Mesenchymal stem cell (in vitro differentiated cells and primary cell): ENCODE measurements at regions not wholly inside any gene's neighbourhood (a gene's known extent, or its start where the extent isn't known, plus 50 kb on each side); places are given as distances from the start of the nearest gene placed in this dataset.

ENCODE experiments used
- DNase-seq: peaks from one replicate; pipeline ENCODE4 v3.0.0-alpha.2; 2013
- H2AFZ ChIP-seq: one replicate; pipeline ENCODE4 v1.6.1; 2013; ENCODE audit warnings: low read depth, mild to moderate bottlenecking, control low read depth, inconsistent platforms, low read length, moderate library complexity
- H2AK5ac ChIP-seq: 2 replicates; pipeline ENCODE4 v1.6.1; 2013; ENCODE audit warnings: low read length, moderate library complexity, mild to moderate bottlenecking, inconsistent platforms; ENCODE audit not compliant: severe bottlenecking
- H2BK120ac ChIP-seq: one replicate; pipeline ENCODE4 v1.6.1; 2013; ENCODE audit warnings: low read depth, mild to moderate bottlenecking, inconsistent platforms, low read length, moderate library complexity
- H2BK12ac ChIP-seq, 2 experiments: one replicate each; pipeline ENCODE4 v1.6.1; 2013; ENCODE audit warnings: inconsistent platforms in 2 of 2, low read length in 2 of 2, mild to moderate bottlenecking in 2 of 2, moderate library complexity in 2 of 2, control low read depth in 1 of 2
- H2BK15ac ChIP-seq: one replicate; pipeline ENCODE4 v1.6.1; 2013; ENCODE audit warnings: mild to moderate bottlenecking, low read depth, inconsistent platforms; ENCODE audit not compliant: poor library complexity, severe bottlenecking
- H2BK5ac ChIP-seq: 2 replicates; pipeline ENCODE4 v1.6.1; 2013; ENCODE audit warnings: low read depth, mild to moderate bottlenecking, low read length, control low read depth, inconsistent platforms; ENCODE audit not compliant: poor library complexity, severe bottlenecking
- H3K14ac ChIP-seq, 2 experiments: one replicate each; pipeline ENCODE4 v1.6.1; 2013; ENCODE audit warnings: inconsistent platforms in 2 of 2, low read length in 2 of 2, control low read depth in 1 of 2, mild to moderate bottlenecking in 1 of 2, moderate library complexity in 1 of 2
- H3K18ac ChIP-seq, 2 experiments: one replicate each; pipeline ENCODE4 v1.6.1; 2013; ENCODE audit warnings: inconsistent platforms in 2 of 2, low read length in 2 of 2, control low read depth in 1 of 2, low read depth in 1 of 2, mild to moderate bottlenecking in 1 of 2
- H3K23ac ChIP-seq, 2 experiments: one replicate each; pipeline ENCODE4 v1.6.1; 2013; ENCODE audit warnings: inconsistent platforms in 2 of 2, low read length in 2 of 2, mild to moderate bottlenecking in 2 of 2, moderate library complexity in 2 of 2, control low read depth in 1 of 2
- H3K27ac ChIP-seq: 2 replicates; pipeline ENCODE4 v1.5.1; 2013; ENCODE audit warnings: mild to moderate bottlenecking, moderate library complexity, low read length, control low read depth, inconsistent platforms; ENCODE audit not compliant: poor library complexity, severe bottlenecking
- H3K27me3 ChIP-seq, 2 experiments: 2 replicates each; pipeline versions ENCODE4 v1.6.1 to v1.7.0; 2013; ENCODE audit warnings: low read length in 2 of 2, mild to moderate bottlenecking in 2 of 2, moderate library complexity in 2 of 2, control low read depth in 1 of 2, inconsistent platforms in 1 of 2; ENCODE audit not compliant: control insufficient read depth in 1 of 2, insufficient read depth in 1 of 2
- H3K36me3 ChIP-seq, 2 experiments: 2 replicates each; pipeline versions ENCODE4 v1.6.1 to v1.7.0; 2013; ENCODE audit warnings: low read length in 2 of 2, control low read depth in 1 of 2, inconsistent platforms in 1 of 2, low read depth in 1 of 2, mild to moderate bottlenecking in 1 of 2; ENCODE audit not compliant: insufficient read depth in 2 of 2, control insufficient read depth in 1 of 2
- H3K4ac ChIP-seq, 2 experiments: one replicate each; pipeline ENCODE4 v1.6.1; 2013; ENCODE audit warnings: inconsistent platforms in 2 of 2, low read length in 2 of 2, mild to moderate bottlenecking in 2 of 2, moderate library complexity in 2 of 2, control low read depth in 1 of 2, low read depth in 1 of 2
- H3K4me1 ChIP-seq: 2 replicates; pipeline ENCODE4 v1.6.1; 2013; ENCODE audit warnings: low read depth, low read length, control low read depth; ENCODE audit not compliant: control insufficient read depth, insufficient read depth
- H3K4me2 ChIP-seq: 2 replicates; pipeline ENCODE4 v1.6.1; 2013; ENCODE audit warnings: low read length, mild to moderate bottlenecking, inconsistent platforms; ENCODE audit not compliant: poor library complexity, severe bottlenecking
- H3K4me3 ChIP-seq, 2 experiments: 2 replicates each; pipeline versions ENCODE4 v1.5.1 to v1.7.0; 2013; ENCODE audit warnings: low read length in 2 of 2, mild to moderate bottlenecking in 2 of 2, control low read depth in 1 of 2, low read depth in 1 of 2; ENCODE audit not compliant: insufficient read depth in 1 of 2
- H3K79me1 ChIP-seq: replicated peaks from 2 replicates; pipeline ENCODE4 v1.6.1; 2013; ENCODE audit warnings: mild to moderate bottlenecking, control low read depth, low read length, inconsistent platforms; ENCODE audit not compliant: poor library complexity, severe bottlenecking
- H3K9ac ChIP-seq: 2 replicates; pipeline ENCODE4 v1.7.0; 2013; ENCODE audit warnings: mild to moderate bottlenecking, low read length, moderate library complexity
- H3K9me3 ChIP-seq: 2 replicates; pipeline ENCODE4 v1.7.0; 2013; ENCODE audit warnings: mild to moderate bottlenecking, low read length; ENCODE audit not compliant: control insufficient read depth
- H4K8ac ChIP-seq: one replicate; pipeline ENCODE4 v1.6.1; 2013; ENCODE audit warnings: inconsistent platforms, mild to moderate bottlenecking, low read length, moderate library complexity
- H4K91ac ChIP-seq: one replicate; pipeline ENCODE4 v1.6.1; 2013; ENCODE audit warnings: mild to moderate bottlenecking, low read length, inconsistent platforms
- WGBS: methylation state at CpG from one replicate; pipeline ENCODE4 v1.1.7; 2013; ENCODE audit warnings: mixed read lengths; 5-methylcytosine and 5-hydroxymethylcytosine counted together

GRCh38 chr20:63074631-63075030 is 67.9 kb upstream of the BHLHE23 start:
- no peak overlapping the region for H4K8ac ChIP-seq
- no peak overlapping the region for H2AFZ ChIP-seq
- no peaks in the 10 kb centered on the region for H3K79me1 ChIP-seq
- H3K4me3 ChIP-seq: no peak overlapping the region
- no peak overlapping the region for H2BK12ac ChIP-seq
- H3K9ac ChIP-seq: no peak overlapping the region
- no peaks in the 10 kb centered on the region for H3K36me3 ChIP-seq
- H3K27me3 ChIP-seq: peaks cover 38 to 39% of the 10 kb centered on the region in 2 experiments
- H3K14ac ChIP-seq: no peak overlapping the region
- H3K4ac ChIP-seq: no peak overlapping the region
- H3K18ac ChIP-seq: no peak overlapping the region
- WGBS: 54% methylated on average over 9 of the region's 9 CpGs
- no peaks in the 10 kb centered on the region for H3K4me1 ChIP-seq
- H3K9me3 ChIP-seq: peaks cover 39% of the 10 kb centered on the region
- H2BK120ac ChIP-seq: no peak overlapping the region
- H2AK5ac ChIP-seq: no peak overlapping the region
- no peak overlapping the region for H4K91ac ChIP-seq
- H3K4me2 ChIP-seq: no peak overlapping the region
- no peak overlapping the region for H2BK15ac ChIP-seq
- H3K23ac ChIP-seq: no peak overlapping the region
- no peak overlapping the region for H3K27ac ChIP-seq
- no peak for DNase-seq
- no peak overlapping the region for H2BK5ac ChIP-seq

- H3K27ac ChIP-seq: no peak overlapping the region
- no peaks in the 10 kb centered on the region for H3K79me1 ChIP-seq
- H2BK5ac ChIP-seq: no peak overlapping the region
- DNase-seq: no peak
- no peak overlapping the region for H3K9ac ChIP-seq
- H2AFZ ChIP-seq: no peak overlapping the region
- no peak overlapping the region for H2BK15ac ChIP-seq
- H3K4me2 ChIP-seq: no peak overlapping the region
- H3K23ac ChIP-seq: no peak overlapping the region
- H3K14ac ChIP-seq: no peak overlapping the region
- no peak overlapping the region for H2BK120ac ChIP-seq
- peaks cover 36% of the 10 kb centered on the region for H3K9me3 ChIP-seq
- H3K4me1 ChIP-seq: no peaks in the 10 kb centered on the region
- H3K4ac ChIP-seq: no peak overlapping the region
- H2BK12ac ChIP-seq: no peak overlapping the region
- no peaks in the 10 kb centered on the region for H3K36me3 ChIP-seq
- 81% methylated on average over 8 of the region's 9 CpGs for WGBS
- no peak overlapping the region for H4K91ac ChIP-seq
- no peak overlapping the region for H3K18ac ChIP-seq
- peaks cover 40 to 41% of the 10 kb centered on the region in 2 experiments for H3K27me3 ChIP-seq
- no peak overlapping the region for H4K8ac ChIP-seq
- H3K4me3 ChIP-seq: no peak overlapping the region
- no peak overlapping the region for H2AK5ac ChIP-seq
These were observed 67.4 kb upstream of the BHLHE23 start for GRCh38 chr20:63074182-63074581.

- Histone ChIP-seq H3K36me3 (no peaks in the 10 kb centered on the region), H2AK5ac (no peak overlapping the region), H3K18ac (no peak overlapping the region), H3K14ac (no peak overlapping the region), H2BK15ac (no peak overlapping the region), H3K27ac (no peak overlapping the region), H2BK5ac (no peak overlapping the region), H2BK12ac (no peak overlapping the region), H4K8ac (no peak overlapping the region), H3K23ac (no peak overlapping the region), H4K91ac (no peak overlapping the region), H2AFZ (no peak overlapping the region), H3K79me1 (no peaks in the 10 kb centered on the region), H3K4me3 (peak overlapping the region in 1 of 2 experiments; percentile 31), H3K4me1 (no peaks in the 10 kb centered on the region), H3K4me2 (peak overlapping the region; percentile 8), H3K9me3 (peaks cover 31% of the 10 kb centered on the region), H2BK120ac (no peak overlapping the region), H3K4ac (no peak overlapping the region), H3K9ac (no peak overlapping the region), H3K27me3 (peaks cover 41 to 45% of the 10 kb centered on the region in 2 experiments)
- no peak for DNase-seq
- WGBS: 80% methylated on average over 6 of the region's 6 CpGs
These were observed 66.9 kb upstream of the BHLHE23 start for GRCh38 chr20:63073738-63074065.

DNA sequence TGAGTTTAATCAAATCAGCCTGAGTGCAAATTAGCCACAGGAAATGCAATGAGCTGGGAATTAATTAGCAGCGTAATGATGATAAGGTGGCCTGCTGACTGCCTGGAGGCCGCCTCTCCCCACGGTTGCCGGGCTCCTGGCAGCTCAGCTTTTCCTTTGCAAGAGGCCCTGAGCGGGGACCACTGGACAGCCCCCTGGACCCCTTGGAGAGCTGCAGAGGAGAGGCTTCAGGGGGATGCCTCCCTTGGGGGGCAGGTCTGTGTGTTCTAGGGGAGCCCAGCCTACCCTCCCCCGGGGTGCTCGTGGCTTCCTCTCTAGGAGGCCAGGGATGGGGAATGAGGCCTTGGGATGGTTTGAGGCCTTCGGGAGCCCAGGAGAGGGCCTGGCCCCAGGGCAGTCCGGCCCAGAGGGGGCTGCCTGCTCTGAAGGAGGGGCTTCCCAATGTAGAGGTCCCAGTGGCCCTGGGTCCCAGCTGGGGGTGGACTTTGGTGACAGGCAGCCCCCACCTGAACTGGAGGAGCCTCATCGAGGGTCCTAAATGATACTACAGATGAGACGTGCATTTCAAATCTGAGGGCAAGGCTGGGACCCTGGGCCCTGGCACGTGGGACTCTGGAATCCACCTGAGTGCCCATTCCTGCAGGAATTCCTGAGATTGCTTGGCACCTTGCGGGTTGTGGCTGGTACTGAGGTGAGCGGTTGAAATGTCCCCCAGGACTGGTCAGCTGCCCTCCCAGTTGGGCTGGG is 66.4 kb upstream of the BHLHE23 start:
- no peak overlapping the region for H2BK15ac ChIP-seq
- H2AFZ ChIP-seq: no peak overlapping the region
- no peak for DNase-seq
- H3K9ac ChIP-seq: no peak overlapping the region
- H3K23ac ChIP-seq: no peak overlapping the region
- H3K36me3 ChIP-seq: no peaks in the 10 kb centered on the region
- H2BK5ac ChIP-seq: no peak overlapping the region
- H3K4ac ChIP-seq: no peak overlapping the region
- H3K79me1 ChIP-seq: no peaks in the 10 kb centered on the region
- H3K9me3 ChIP-seq: peaks cover 26% of the 10 kb centered on the region
- H3K27me3 ChIP-seq: peaks cover 41 to 45% of the 10 kb centered on the region in 2 experiments
- H3K4me3 ChIP-seq: peak overlapping the region in 1 of 2 experiments; percentile 31
- H2BK12ac ChIP-seq: no peak overlapping the region
- H4K8ac ChIP-seq: no peak overlapping the region
- no peak overlapping the region for H3K14ac ChIP-seq
- H3K4me2 ChIP-seq: no peak overlapping the region
- H3K18ac ChIP-seq: no peak overlapping the region
- peaks cover 1% of the 10 kb centered on the region for H3K4me1 ChIP-seq
- no peak overlapping the region for H4K91ac ChIP-seq
- H2AK5ac ChIP-seq: no peak overlapping the region
- 71% methylated on average over 14 of the region's 14 CpGs for WGBS
- no peak overlapping the region for H3K27ac ChIP-seq
- H2BK120ac ChIP-seq: no peak overlapping the region
